ENCODE measurements at regions not wholly inside any gene's neighbourhood (a gene's known extent, or its start where the extent isn't known, plus 50 kb on each side); places are given as distances from the start of the nearest gene placed in this dataset.

DNA sequence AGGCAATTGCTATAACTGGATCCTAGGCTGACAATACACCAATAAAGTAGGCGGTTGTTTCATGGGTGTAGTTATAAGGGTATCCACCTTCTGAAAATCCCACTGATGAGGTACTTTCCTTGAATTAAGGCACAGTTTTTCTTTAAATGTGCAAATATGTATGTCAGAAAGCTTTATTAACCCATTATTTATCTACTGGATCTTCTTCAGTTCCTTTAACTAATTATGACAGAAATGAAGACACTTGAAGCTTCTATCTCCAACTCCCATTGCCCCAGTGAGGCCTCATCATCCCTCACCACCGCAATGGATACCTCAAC, 159.6 kb upstream of the KLF3 start:
- BruUV-seq (replicated peaks): no TSS peak
- dilution Hi-C loops (cut with HindIII; ENCODE audit: low sequenced_read_pairs, unreplicated experiment): no loop called here

More for the DNA sequence above, 159.6 kb upstream of the KLF3 start:
- Histone ChIP-seq H4K91ac (ENCODE audit: insufficient read depth, low read depth, low read length) (no peak overlapping the region), H3K27me3 (ENCODE audit: control insufficient read depth, insufficient read depth, low read length) (peaks cover 10% of the 10 kb centered on the region), H3K14ac (replicated peaks; ENCODE audit: low read depth, low read length) (no peak overlapping the region), H3K27ac (ENCODE audit: insufficient read depth, low read length) (no peak overlapping the region), H4K20me1 (ENCODE audit: insufficient read depth, low read length) (no peaks in the 10 kb centered on the region), H4K8ac (ENCODE audit: low read depth in 2 of 2, low read length in 2 of 2) (no peak overlapping the region), H2BK20ac (ENCODE audit: low read depth, low read length) (no peak overlapping the region), H3K56ac (ENCODE audit: extremely low read depth, insufficient read depth, low read length) (no peak overlapping the region), H3K9ac (ENCODE audit: low read depth, low read length) (no peak overlapping the region), H4K5ac (ENCODE audit: low read depth, low read length) (no peak overlapping the region), H3K23ac (ENCODE audit: low read depth, low read length) (no peak overlapping the region), H2BK15ac (ENCODE audit: low read depth, low read length) (no peak overlapping the region), H3K4me3 (ENCODE audit: insufficient read depth, low read depth, low read length) (no peak overlapping the region), H2AK9ac (replicated peaks; ENCODE audit: low read depth, low read length, poor library complexity) (no peak overlapping the region), H2BK5ac (ENCODE audit: low read depth, low read length, poor library complexity, severe bottlenecking) (no peak overlapping the region), H2AFZ (replicated peaks; ENCODE audit: low read length, poor library complexity) (no peak overlapping the region), H3K79me1 (ENCODE audit: low read depth in 1 of 2, low read length in 2 of 2) (no peaks in the 10 kb centered on the region), H3K4ac (ENCODE audit: low read depth, low read length) (no peak overlapping the region), H3K4me1 (ENCODE audit: control insufficient read depth, insufficient read depth, low read length) (no peaks in the 10 kb centered on the region), H2BK120ac (ENCODE audit: low read depth, low read length) (no peak overlapping the region), H3K18ac (ENCODE audit: low read depth, low read length) (no peak overlapping the region), H3K9me3 (ENCODE audit: control insufficient read depth, insufficient read depth, low read length) (no peaks in the 10 kb centered on the region), H2AK5ac (ENCODE audit: low read depth, low read length) (no peak overlapping the region), H3K4me2 (ENCODE audit: low read depth, low read length) (no peak overlapping the region), H3K9me1 (ENCODE audit: insufficient read depth, low read length) (0 out of 2 replicates have a peak, but pooled peaks cover 2% of the 10 kb centered on the region), H3K36me3 (ENCODE audit: control insufficient read depth, insufficient read depth, low read length) (no peaks in the 10 kb centered on the region)
- in situ Hi-C loops (cut with MboI; ENCODE audit: low sequenced_read_pairs) (no loop called here), intact Hi-C loops (cut with micrococcal nuclease) (no loop called here)
- WGBS, 2 experiments (ENCODE audit: extremely low coverage in 2 of 2, insufficient read length in 1 of 2): no CpG with 5 or more reads among the region's 2 CpGs
- no peak for DNase-seq
- ATAC-seq (ENCODE audit: low read depth): no peak
- CTCF ChIA-PET: no interaction called here
- POLR2A ChIA-PET (ENCODE audit: unreplicated experiment): no interaction called here
- TF ChIP-seq MAZ (IDR thresholded peaks at IDR 0.05; ENCODE audit: borderline replicate concordance, low read depth, low read length) (no peak), RCOR1 (IDR thresholded peaks at IDR 0.05; ENCODE audit: insufficient replicate concordance, low read length) (no peak), RAD21 (IDR thresholded peaks at IDR 0.05; ENCODE audit: low read length) (no peak), CHD1 (IDR thresholded peaks at IDR 0.05; ENCODE audit: low read depth, low read length) (no peak), RFX5 (IDR thresholded peaks at IDR 0.05; ENCODE audit: low read depth, low read length) (no peak), SMC3 (IDR thresholded peaks at IDR 0.05; ENCODE audit: low read depth, low read length) (no peak), MXI1 (IDR thresholded peaks at IDR 0.05; ENCODE audit: borderline replicate concordance, low read depth, low read length) (no peak), MAFK (IDR thresholded peaks at IDR 0.05; ENCODE audit: low read depth, low read length) (no peak), FOS (IDR thresholded peaks at IDR 0.05; ENCODE audit: low read depth, low read length) (no peak), POLR2A (IDR thresholded peaks at IDR 0.05; ENCODE audit: low read depth, low read length) (no peak)
- TF ChIP-seq, protein P1, sequence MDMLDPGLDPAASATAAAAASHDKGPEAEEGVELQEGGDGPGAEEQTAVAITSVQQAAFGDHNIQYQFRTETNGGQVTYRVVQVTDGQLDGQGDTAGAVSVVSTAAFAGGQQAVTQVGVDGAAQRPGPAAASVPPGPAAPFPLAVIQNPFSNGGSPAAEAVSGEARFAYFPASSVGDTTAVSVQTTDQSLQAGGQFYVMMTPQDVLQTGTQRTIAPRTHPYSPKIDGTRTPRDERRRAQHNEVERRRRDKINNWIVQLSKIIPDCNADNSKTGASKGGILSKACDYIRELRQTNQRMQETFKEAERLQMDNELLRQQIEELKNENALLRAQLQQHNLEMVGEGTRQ (IDR thresholded peaks at IDR 0.05; ENCODE audit: low read depth, low read length): no peak
- TF ChIP-seq, protein P2, sequence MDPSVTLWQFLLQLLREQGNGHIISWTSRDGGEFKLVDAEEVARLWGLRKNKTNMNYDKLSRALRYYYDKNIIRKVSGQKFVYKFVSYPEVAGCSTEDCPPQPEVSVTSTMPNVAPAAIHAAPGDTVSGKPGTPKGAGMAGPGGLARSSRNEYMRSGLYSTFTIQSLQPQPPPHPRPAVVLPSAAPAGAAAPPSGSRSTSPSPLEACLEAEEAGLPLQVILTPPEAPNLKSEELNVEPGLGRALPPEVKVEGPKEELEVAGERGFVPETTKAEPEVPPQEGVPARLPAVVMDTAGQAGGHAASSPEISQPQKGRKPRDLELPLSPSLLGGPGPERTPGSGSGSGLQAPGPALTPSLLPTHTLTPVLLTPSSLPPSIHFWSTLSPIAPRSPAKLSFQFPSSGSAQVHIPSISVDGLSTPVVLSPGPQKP (IDR thresholded peaks at IDR 0.05; ENCODE audit: borderline replicate concordance, low read depth, low read length): no peak

Measured in IMR-90 (cell line).